GM23338 (cell line): ENCODE measurements at regions not wholly inside any gene's neighbourhood (a gene's known extent, or its start where the extent isn't known, plus 50 kb on each side); places are given as distances from the start of the nearest gene placed in this dataset.

ENCODE experiments used
- ATAC-seq: fragments of 200-7000 bp; cut with Tn5 transposase; 3 replicates; pipeline ENCODE4 v1.9.1; 2020
- DNase-seq: peaks from one replicate; pipeline ENCODE4 v3.0.0-alpha.2; 2015; ENCODE audit warnings: low spot score
- H2AFZ ChIP-seq: fragments of 200-600 bp; sonication (generic); 2 replicates; pipeline ENCODE4 v1.8.0; 2016; ENCODE audit warnings: antibody characterized with exemption, mild to moderate bottlenecking, moderate library complexity
- H3F3A ChIP-seq: fragments of 200-600 bp; sonication (generic); replicated peaks from 2 replicates; pipeline ENCODE4 v1.8.0; 2017; ENCODE audit warnings: antibody characterized with exemption, mixed run types, low read depth
- H3K27ac ChIP-seq: fragments of 200-600 bp; sonication (generic); 2 replicates; pipeline ENCODE4 v1.6.1; 2016; ENCODE audit warnings: low read depth
- H3K27me3 ChIP-seq: fragments of 200-600 bp; sonication (generic); 2 replicates; pipeline ENCODE4 v1.8.0; 2016; ENCODE audit warnings: mild to moderate bottlenecking, mixed run types, moderate library complexity; ENCODE audit not compliant: insufficient read depth
- H3K36me3 ChIP-seq: fragments of 200-600 bp; sonication (generic); 2 replicates; pipeline ENCODE4 v1.8.0; 2016; ENCODE audit warnings: mild to moderate bottlenecking; ENCODE audit not compliant: insufficient read depth
- H3K4me1 ChIP-seq: fragments of 200-600 bp; sonication (generic); 2 replicates; pipeline ENCODE4 v1.8.0; 2016; ENCODE audit warnings: mild to moderate bottlenecking, moderate library complexity; ENCODE audit not compliant: insufficient read depth
- H3K4me2 ChIP-seq: fragments of 200-600 bp; sonication (generic); 2 replicates; pipeline ENCODE4 v1.7.1; 2017; ENCODE audit warnings: mixed run types
- H3K4me3 ChIP-seq: fragments of 200-600 bp; sonication (generic); 2 replicates; pipeline ENCODE4 v1.6.1; 2016; ENCODE audit warnings: mixed run types
- H3K79me2 ChIP-seq: fragments of 200-600 bp; sonication (generic); replicated peaks from 2 replicates; pipeline ENCODE4 v1.8.0; 2017; ENCODE audit warnings: mild to moderate bottlenecking; ENCODE audit not compliant: insufficient read depth
- H3K9me2 ChIP-seq: fragments of 200-600 bp; sonication (generic); 2 replicates; pipeline ENCODE4 v1.8.0; 2017; ENCODE audit not compliant: insufficient read depth
- H4K20me1 ChIP-seq: fragments of 200-600 bp; sonication (generic); replicated peaks from 2 replicates; pipeline ENCODE4 v1.8.0; 2017; ENCODE audit warnings: mild to moderate bottlenecking; ENCODE audit not compliant: insufficient read depth
- H3K27ac Mint-ChIP-seq: 2 replicates; pipeline ENCODE4 v1.8.0; 2020; ENCODE audit warnings: inconsistent platforms, mild to moderate bottlenecking, moderate library complexity, mixed read lengths
- H3K27me3 Mint-ChIP-seq: 3 replicates; pipeline ENCODE4 v1.8.0; 2022; ENCODE audit warnings: low read depth, mild to moderate bottlenecking, moderate library complexity, mixed read lengths, inconsistent platforms; ENCODE audit not compliant: insufficient read depth, poor library complexity
- H3K36me3 Mint-ChIP-seq: 3 replicates; pipeline ENCODE4 v1.8.0; 2021; ENCODE audit warnings: low read depth, mild to moderate bottlenecking, inconsistent platforms, moderate library complexity, mixed read lengths
- H3K4me1 Mint-ChIP-seq: 3 replicates; pipeline ENCODE4 v1.8.0; 2020; ENCODE audit warnings: mild to moderate bottlenecking, inconsistent platforms, mixed read lengths
- H3K4me3 Mint-ChIP-seq: 3 replicates; pipeline ENCODE4 v1.8.0; 2021; ENCODE audit warnings: moderate library complexity, mild to moderate bottlenecking, inconsistent platforms, mixed read lengths
- H3K9me3 Mint-ChIP-seq: 3 replicates; pipeline ENCODE4 v1.8.0; 2020; ENCODE audit warnings: moderate library complexity, mild to moderate bottlenecking, inconsistent platforms, mixed read lengths
- CREB1 ChIP-seq: fragments of 250-450 bp; sonication (Bioruptor Pico); IDR thresholded peaks from 2 replicates; pipeline ENCODE4 v1.5.0; 2020; ENCODE audit warnings: low read depth, mild to moderate bottlenecking, moderate library complexity
- EZH2 ChIP-seq: fragments of 200-600 bp; sonication (generic); IDR thresholded peaks from one replicate; pipeline ENCODE4 v1.8.0; 2017; ENCODE audit warnings: antibody characterized with exemption, mild to moderate bottlenecking, low read depth; ENCODE audit not compliant: unreplicated experiment
- EZH2phosphoT487 ChIP-seq: fragments of 200-600 bp; sonication (generic); IDR thresholded peaks from one replicate; pipeline ENCODE4 v1.8.1; 2018; ENCODE audit warnings: antibody characterized with exemption; ENCODE audit not compliant: unreplicated experiment
- JUNB ChIP-seq: IDR thresholded peaks from one replicate; pipeline ENCODE4 v1.6.1; 2016; ENCODE audit warnings: antibody characterized with exemption; ENCODE audit not compliant: unreplicated experiment
- NANOG ChIP-seq: IDR thresholded peaks from 2 replicates; pipeline ENCODE4 v1.6.1; 2016; ENCODE audit warnings: antibody characterized with exemption, borderline replicate concordance
- POLR2AphosphoS5 ChIP-seq: IDR thresholded peaks from 2 replicates; pipeline ENCODE4 v1.6.1; 2016; ENCODE audit warnings: antibody characterized with exemption, low read depth
- STAT1 ChIP-seq: IDR thresholded peaks from one replicate; pipeline ENCODE4 v1.6.1; 2016; ENCODE audit warnings: antibody characterized with exemption; ENCODE audit not compliant: unreplicated experiment
- ZNF114 ChIP-seq: fragments of 250-450 bp; sonication (Bioruptor Pico); IDR thresholded peaks from 2 replicates; pipeline ENCODE4 v1.5.0; 2020; ENCODE audit warnings: mild to moderate bottlenecking, moderate library complexity
- ZNF331 ChIP-seq: fragments of 250-450 bp; sonication (Bioruptor Pico); IDR thresholded peaks from 2 replicates; pipeline ENCODE4 v1.5.0; 2020; ENCODE audit warnings: low read depth, mild to moderate bottlenecking, moderate library complexity
- TF ChIP-seq, protein P1 (sequence below), 2 experiments: fragments of 200-600 bp in 1 of 2; sonication (generic) in 1 of 2; conservative IDR thresholded peaks; 2 replicates each; pipeline versions ENCODE4 v1.5.1 to v1.6.1; 2016 to 2017; ENCODE audit warnings: antibody characterized with exemption in 2 of 2, low read depth in 2 of 2, mild to moderate bottlenecking in 2 of 2, moderate library complexity in 1 of 2
- TF ChIP-seq, protein P2 (sequence below): IDR thresholded peaks from 2 replicates; pipeline ENCODE4 v1.6.1; 2016; ENCODE audit warnings: antibody characterized with exemption
- TF ChIP-seq, protein P3 (sequence below): fragments of 250-450 bp; sonication (Bioruptor Pico); IDR thresholded peaks from 2 replicates; pipeline ENCODE4 v1.5.0; 2020; ENCODE audit warnings: mild to moderate bottlenecking, moderate library complexity
- TF ChIP-seq, protein P4 (sequence below): IDR thresholded peaks from one replicate; pipeline ENCODE4 v1.6.1; 2018; ENCODE audit warnings: antibody characterized with exemption; ENCODE audit not compliant: unreplicated experiment

DNA sequence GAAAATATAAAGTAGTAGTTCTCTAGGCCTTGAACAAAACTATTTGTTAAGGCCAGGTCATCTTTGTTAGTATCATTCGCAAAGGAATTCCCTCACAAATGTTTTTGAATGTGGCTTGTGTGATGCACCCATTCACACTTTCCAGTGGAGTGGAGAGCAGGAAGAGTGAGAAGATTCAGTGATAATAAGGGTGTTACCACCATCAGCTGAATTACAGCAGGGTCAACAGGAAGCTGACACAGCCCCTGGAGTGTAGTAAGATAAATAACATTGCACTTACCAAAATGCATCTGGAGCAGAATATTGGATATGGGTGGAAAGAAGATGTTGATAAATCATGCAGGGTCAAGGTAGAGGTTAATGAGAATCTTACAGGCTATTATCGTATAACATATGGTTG is 231.0 kb downstream of the DSC3 start:
- H3K4me3 Mint-ChIP-seq = no peak overlapping the region

More for the DNA sequence above, 231.0 kb downstream of the DSC3 start:
- peaks cover 10% of the 10 kb centered on the region for H3K36me3 Mint-ChIP-seq
- Histone ChIP-seq H3K27me3 (no peaks in the 10 kb centered on the region), H3K4me2 (no peak overlapping the region), H3K27ac (no peak overlapping the region), H2AFZ (no peak overlapping the region), H4K20me1 (no peaks in the 10 kb centered on the region), H3K9me2 (no peaks in the 10 kb centered on the region), H3K4me1 (no peaks in the 10 kb centered on the region), H3K36me3 (peaks cover 6% of the 10 kb centered on the region), H3K4me3 (no peak overlapping the region), H3F3A (no peaks in the 10 kb centered on the region), H3K79me2 (no peaks in the 10 kb centered on the region)
- H3K4me1 Mint-ChIP-seq = peaks cover 2% of the 10 kb centered on the region; the same call in 2 of the 3 replicates
- DNase-seq (no peak), ATAC-seq (no peak)
- no peaks in the 10 kb centered on the region for H3K27me3 Mint-ChIP-seq
- peaks cover 15% of the 10 kb centered on the region for H3K9me3 Mint-ChIP-seq
- TF ChIP-seq POLR2AphosphoS5 (no peak), CREB1 (CRISPR knock-in tag) (no peak), ZNF331 (CRISPR knock-in tag) (no peak), STAT1 (no peak), NANOG (no peak), EZH2 (no peak), JUNB (no peak), EZH2phosphoT487 (no peak), ZNF114 (no peak)
- TF ChIP-seq, protein P1, sequence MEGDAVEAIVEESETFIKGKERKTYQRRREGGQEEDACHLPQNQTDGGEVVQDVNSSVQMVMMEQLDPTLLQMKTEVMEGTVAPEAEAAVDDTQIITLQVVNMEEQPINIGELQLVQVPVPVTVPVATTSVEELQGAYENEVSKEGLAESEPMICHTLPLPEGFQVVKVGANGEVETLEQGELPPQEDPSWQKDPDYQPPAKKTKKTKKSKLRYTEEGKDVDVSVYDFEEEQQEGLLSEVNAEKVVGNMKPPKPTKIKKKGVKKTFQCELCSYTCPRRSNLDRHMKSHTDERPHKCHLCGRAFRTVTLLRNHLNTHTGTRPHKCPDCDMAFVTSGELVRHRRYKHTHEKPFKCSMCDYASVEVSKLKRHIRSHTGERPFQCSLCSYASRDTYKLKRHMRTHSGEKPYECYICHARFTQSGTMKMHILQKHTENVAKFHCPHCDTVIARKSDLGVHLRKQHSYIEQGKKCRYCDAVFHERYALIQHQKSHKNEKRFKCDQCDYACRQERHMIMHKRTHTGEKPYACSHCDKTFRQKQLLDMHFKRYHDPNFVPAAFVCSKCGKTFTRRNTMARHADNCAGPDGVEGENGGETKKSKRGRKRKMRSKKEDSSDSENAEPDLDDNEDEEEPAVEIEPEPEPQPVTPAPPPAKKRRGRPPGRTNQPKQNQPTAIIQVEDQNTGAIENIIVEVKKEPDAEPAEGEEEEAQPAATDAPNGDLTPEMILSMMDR (conservative IDR thresholded peaks at IDR 0.05; ENCODE audit: low read depth in 2 of 2) = no peak
- TF ChIP-seq, protein P2, sequence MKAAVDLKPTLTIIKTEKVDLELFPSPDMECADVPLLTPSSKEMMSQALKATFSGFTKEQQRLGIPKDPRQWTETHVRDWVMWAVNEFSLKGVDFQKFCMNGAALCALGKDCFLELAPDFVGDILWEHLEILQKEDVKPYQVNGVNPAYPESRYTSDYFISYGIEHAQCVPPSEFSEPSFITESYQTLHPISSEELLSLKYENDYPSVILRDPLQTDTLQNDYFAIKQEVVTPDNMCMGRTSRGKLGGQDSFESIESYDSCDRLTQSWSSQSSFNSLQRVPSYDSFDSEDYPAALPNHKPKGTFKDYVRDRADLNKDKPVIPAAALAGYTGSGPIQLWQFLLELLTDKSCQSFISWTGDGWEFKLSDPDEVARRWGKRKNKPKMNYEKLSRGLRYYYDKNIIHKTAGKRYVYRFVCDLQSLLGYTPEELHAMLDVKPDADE = no peak
- TF ChIP-seq, protein P3, sequence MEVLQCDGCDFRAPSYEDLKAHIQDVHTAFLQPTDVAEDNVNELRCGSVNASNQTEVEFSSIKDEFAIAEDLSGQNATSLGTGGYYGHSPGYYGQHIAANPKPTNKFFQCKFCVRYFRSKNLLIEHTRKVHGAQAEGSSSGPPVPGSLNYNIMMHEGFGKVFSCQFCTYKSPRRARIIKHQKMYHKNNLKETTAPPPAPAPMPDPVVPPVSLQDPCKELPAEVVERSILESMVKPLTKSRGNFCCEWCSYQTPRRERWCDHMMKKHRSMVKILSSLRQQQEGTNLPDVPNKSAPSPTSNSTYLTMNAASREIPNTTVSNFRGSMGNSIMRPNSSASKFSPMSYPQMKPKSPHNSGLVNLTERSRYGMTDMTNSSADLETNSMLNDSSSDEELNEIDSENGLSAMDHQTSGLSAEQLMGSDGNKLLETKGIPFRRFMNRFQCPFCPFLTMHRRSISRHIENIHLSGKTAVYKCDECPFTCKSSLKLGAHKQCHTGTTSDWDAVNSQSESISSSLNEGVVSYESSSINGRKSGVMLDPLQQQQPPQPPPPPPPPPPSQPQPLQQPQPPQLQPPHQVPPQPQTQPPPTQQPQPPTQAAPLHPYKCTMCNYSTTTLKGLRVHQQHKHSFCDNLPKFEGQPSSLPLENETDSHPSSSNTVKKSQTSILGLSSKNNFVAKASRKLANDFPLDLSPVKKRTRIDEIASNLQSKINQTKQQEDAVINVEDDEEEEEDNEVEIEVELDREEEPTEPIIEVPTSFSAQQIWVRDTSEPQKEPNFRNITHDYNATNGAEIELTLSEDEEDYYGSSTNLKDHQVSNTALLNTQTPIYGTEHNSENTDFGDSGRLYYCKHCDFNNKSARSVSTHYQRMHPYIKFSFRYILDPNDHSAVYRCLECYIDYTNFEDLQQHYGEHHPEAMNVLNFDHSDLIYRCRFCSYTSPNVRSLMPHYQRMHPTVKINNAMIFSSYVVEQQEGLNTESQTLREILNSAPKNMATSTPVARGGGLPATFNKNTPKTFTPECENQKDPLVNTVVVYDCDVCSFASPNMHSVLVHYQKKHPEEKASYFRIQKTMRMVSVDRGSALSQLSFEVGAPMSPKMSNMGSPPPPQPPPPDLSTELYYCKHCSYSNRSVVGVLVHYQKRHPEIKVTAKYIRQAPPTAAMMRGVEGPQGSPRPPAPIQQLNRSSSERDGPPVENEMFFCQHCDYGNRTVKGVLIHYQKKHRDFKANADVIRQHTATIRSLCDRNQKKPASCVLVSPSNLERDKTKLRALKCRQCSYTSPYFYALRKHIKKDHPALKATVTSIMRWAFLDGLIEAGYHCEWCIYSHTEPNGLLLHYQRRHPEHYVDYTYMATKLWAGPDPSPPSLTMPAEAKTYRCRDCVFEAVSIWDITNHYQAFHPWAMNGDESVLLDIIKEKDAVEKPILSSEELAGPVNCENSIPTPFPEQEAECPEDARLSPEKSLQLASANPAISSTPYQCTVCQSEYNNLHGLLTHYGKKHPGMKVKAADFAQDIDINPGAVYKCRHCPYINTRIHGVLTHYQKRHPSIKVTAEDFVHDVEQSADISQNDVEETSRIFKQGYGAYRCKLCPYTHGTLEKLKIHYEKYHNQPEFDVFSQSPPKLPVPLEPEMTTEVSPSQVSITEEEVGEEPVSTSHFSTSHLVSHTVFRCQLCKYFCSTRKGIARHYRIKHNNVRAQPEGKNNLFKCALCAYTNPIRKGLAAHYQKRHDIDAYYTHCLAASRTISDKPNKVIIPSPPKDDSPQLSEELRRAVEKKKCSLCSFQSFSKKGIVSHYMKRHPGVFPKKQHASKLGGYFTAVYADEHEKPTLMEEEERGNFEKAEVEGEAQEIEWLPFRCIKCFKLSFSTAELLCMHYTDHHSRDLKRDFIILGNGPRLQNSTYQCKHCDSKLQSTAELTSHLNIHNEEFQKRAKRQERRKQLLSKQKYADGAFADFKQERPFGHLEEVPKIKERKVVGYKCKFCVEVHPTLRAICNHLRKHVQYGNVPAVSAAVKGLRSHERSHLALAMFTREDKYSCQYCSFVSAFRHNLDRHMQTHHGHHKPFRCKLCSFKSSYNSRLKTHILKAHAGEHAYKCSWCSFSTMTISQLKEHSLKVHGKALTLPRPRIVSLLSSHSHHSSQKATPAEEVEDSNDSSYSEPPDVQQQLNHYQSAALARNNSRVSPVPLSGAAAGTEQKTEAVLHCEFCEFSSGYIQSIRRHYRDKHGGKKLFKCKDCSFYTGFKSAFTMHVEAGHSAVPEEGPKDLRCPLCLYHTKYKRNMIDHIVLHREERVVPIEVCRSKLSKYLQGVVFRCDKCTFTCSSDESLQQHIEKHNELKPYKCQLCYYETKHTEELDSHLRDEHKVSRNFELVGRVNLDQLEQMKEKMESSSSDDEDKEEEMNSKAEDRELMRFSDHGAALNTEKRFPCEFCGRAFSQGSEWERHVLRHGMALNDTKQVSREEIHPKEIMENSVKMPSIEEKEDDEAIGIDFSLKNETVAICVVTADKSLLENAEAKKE (CRISPR knock-in tag) = no peak
- TF ChIP-seq, protein P4, sequence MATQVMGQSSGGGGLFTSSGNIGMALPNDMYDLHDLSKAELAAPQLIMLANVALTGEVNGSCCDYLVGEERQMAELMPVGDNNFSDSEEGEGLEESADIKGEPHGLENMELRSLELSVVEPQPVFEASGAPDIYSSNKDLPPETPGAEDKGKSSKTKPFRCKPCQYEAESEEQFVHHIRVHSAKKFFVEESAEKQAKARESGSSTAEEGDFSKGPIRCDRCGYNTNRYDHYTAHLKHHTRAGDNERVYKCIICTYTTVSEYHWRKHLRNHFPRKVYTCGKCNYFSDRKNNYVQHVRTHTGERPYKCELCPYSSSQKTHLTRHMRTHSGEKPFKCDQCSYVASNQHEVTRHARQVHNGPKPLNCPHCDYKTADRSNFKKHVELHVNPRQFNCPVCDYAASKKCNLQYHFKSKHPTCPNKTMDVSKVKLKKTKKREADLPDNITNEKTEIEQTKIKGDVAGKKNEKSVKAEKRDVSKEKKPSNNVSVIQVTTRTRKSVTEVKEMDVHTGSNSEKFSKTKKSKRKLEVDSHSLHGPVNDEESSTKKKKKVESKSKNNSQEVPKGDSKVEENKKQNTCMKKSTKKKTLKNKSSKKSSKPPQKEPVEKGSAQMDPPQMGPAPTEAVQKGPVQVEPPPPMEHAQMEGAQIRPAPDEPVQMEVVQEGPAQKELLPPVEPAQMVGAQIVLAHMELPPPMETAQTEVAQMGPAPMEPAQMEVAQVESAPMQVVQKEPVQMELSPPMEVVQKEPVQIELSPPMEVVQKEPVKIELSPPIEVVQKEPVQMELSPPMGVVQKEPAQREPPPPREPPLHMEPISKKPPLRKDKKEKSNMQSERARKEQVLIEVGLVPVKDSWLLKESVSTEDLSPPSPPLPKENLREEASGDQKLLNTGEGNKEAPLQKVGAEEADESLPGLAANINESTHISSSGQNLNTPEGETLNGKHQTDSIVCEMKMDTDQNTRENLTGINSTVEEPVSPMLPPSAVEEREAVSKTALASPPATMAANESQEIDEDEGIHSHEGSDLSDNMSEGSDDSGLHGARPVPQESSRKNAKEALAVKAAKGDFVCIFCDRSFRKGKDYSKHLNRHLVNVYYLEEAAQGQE = no peak
- H3K27ac Mint-ChIP-seq = no peak overlapping the region
